ENCODE measurements at regions not wholly inside any gene's neighbourhood (a gene's known extent, or its start where the extent isn't known, plus 50 kb on each side); places are given as distances from the start of the nearest gene placed in this dataset.

GRCh38 chr12:25835385-25835784, 123.1 kb upstream of the RASSF8 start:
- DNase-seq, result no peak

GRCh38 chr12:25838007-25838406, 120.5 kb upstream of the RASSF8 start:
- DNase-seq, result no peak

DNA sequence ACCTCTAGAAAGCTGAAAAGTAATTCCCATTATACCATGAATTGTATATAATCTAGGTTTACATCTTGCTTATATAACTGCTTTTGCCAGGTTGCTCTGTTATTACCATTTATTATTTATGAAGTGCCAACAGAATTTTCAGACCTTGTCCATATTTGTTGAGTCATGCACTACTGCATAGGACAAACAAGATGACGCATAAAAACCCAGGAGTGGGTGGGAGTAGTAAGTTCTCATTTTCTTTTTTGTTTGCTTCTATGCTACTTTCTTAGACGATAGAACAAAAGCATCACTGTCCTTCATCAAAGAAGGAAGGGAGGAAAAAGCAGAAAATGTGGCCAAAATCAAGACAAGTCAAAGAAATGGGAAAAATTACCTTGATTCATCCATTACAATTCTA, 119.0 kb upstream of the RASSF8 start:
- no peak for DNase-seq

GRCh38 chr12:25840678-25841465, 117.6 kb upstream of the RASSF8 start:
- no peak for DNase-seq

GRCh38 chr12:25842254-25842653, 116.2 kb upstream of the RASSF8 start:
- no peak for DNase-seq

- no peak for DNase-seq
Observed at GRCh38 chr12:25843976-25844375, 114.5 kb upstream of the RASSF8 start.

- no peak for DNase-seq
Observed at GRCh38 chr12:25845415-25845814, 113.1 kb upstream of the RASSF8 start.

DNA sequence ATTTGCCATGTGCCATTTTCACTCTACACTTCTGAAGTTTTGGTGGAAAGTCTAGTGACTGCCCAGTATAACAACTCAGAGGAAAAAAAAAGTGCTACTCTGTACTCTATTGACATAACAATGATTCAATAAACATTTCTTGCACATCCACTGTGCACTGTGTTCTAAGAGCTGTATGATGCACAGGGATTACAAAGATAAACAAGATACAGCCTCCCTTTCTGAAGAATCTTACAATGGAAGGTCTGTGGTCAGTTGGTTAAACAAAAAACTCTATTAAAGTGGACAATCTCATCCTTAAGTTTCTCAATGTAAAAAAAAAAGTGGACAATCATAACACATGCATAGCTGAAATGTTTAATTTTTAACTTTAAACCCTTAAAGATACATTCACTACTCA, 105.7 kb upstream of the RASSF8 start:
- DNase-seq, result no peak

- no peak for DNase-seq
Observed at GRCh38 chr12:25853316-25854095, 105.0 kb upstream of the RASSF8 start.

- DNase-seq, result no peak
Observed at GRCh38 chr12:25854991-25855390, 103.5 kb upstream of the RASSF8 start.

DNA sequence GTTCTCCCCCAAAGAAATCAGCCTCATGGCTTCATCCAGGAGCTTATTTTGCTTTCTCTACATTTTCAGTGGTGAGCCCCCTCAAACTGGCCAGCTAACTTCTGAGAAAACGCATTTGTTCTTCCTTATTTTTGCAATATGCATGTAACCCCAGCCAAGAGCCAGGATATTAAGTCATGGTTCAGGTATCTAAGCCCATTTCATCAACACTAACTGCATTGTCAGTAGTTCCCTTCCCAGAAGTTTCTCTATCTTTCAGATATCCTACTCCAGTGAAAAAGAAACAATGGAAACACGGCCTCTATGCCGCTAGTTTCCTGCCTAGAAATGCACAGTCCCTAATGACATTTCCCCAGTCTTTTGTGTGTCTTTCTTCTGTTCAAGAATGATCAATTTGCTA, 102.8 kb upstream of the RASSF8 start:
- no peak for DNase-seq

DNA sequence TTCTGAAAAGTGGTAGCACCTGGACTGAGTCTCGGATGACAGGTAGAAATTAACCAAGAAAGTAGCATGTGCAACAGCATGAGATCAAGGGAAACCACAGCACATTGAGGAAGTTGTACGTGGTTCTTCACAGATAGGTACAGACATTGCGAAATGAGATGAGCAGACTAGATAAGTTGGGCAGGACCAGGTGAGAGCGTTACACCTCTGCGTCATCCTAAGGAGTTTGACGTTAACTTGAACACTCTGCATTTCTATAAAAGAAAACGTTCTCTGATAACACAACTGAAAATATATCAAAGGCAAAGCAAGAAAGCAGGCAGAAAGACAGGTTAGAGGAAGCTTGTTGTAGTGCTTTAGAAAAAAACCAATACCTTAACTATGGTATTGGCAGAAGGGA, 98.5 kb upstream of the RASSF8 start:
- DNase-seq, result no peak

- no peak for DNase-seq
Observed at GRCh38 chr12:25861226-25861625, 97.3 kb upstream of the RASSF8 start.

DNA sequence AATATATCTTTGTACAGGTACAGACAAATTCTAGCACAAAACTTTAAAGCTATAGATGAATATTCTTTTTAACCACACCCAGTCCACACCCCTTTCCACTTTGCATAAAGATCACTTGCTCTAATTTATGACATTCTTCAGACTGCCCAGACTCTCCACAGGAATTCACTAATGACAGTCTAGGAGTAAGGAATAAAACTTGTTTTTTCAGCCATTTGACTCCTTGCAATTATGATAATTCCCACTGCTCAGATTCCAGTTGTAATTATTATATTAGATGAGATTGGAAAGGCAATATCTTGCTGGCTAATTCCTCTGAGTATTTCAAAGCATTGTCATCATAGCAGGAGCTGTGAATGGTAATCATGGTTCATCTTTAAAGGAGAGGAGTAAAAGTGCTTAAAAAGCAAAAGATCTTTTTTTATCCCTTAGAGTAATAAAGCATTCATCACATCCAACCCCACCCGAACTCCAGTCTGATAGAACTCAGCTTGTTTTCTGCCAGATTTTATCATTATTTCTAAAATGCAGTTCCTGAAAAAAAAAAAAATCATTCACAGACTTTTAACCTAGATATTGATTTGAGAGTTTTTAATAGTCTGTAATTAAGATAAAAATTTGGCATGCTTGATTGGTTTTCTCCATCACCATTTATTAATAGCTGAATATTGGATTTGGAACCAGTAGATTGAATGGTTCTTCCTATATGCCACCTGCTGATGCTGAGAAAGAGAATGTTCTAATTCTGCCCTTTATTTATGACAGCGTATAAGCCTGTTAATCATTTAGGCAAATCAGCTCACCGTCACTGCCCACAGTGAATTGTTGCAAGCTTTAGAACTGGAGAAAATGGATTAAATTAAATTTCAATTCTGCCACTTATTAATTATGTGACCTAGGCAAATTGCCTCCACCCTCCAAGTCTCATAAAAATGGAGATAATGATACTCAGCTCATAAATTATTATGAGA, 93.9 kb upstream of the RASSF8 start:
- no peak for DNase-seq

DNA sequence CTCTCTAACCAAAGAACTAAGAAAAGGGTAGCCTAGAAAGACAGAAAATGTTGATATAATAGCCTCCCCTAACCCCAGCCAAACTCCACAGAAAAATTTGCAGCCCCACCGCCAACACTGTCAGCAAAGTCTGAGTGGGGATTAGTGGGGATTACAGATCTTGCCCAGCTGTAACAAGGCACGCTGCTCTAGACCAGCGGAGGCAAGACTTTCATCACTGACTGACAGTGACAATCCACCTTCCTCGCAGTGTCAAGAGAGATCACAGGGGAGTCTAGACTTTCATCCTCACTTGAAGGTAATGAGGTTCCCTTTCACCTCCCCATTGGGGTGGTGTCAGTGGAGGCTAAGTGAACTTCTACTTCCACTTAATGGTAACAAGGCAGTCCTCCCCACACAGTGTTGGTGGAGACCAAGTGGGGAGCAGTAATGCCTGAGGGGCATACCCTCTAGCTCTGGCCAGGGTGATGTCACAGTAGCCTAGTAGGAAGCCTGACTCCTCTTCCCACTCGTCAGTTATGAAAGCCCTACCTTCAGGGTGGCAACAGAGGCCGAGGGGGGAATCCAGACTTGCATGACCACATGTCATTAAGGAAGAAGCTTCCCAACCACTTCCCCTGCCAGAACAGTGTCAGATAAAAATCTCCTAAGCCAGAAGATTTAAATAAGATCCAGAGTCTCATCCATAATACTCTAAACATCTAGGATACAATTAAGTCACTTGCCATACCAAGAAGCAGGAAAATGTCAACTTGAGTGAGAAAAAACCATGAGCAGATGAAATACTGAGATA, 91.7 kb upstream of the RASSF8 start:
- DNase-seq, result no peak

DNA sequence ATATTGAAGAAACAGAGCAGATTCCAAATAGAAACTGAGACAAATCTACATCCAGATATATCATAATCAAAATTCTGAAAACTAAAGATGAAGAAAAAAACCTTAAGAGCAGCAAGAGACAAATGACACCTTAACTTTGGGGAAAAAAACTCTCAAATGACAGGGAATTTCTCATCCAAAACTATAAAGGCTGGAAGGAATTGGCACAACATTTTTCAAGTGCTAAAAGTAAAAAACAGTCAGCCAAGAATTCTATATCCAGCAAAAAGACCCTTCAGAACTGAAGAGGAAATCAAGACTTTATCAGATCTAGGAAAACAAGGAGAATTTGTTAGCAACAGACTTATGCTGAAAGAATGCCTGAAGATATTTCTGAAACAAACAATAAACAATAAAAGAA, 90.3 kb upstream of the RASSF8 start:
- no peak for DNase-seq

- DNase-seq, result no peak
Observed at GRCh38 chr12:25872137-25872536, 86.3 kb upstream of the RASSF8 start.

- no peak for DNase-seq
Observed at GRCh38 chr12:25875661-25876060, 82.8 kb upstream of the RASSF8 start.

DNA sequence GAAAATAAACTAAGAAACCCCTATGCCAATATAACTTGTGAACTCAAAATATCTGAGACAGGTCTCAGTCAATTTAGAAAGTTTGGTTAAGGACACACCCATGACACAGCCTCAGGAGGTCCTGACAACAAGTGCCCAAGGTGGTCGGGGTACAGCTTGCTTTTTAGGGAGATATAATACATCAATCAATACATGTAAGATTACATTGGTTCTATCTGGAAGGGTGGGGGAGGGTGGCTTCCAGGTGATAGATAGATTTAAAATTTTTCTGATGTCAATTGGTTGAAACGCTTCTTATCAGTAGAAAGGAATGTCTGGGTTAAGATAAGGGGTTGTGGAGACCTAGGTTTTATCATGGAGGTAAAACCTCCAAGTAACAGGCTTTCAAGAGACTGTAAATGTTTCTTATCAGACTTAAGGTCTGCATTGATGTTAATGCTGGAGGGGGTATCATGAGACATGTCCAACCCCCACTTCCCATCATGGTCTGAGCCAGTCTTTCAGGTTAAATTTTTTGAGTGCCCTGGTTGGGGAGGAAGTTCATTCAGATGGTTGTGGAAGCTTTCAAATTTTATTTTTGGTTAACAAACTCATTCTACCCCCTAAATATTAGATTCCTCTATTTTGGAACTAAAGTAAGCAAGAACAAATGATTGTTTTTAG, 82.0 kb upstream of the RASSF8 start:
- DNase-seq, result no peak

GRCh38 chr12:25877446-25877845, 81.0 kb upstream of the RASSF8 start:
- DNase-seq, result no peak

DNA sequence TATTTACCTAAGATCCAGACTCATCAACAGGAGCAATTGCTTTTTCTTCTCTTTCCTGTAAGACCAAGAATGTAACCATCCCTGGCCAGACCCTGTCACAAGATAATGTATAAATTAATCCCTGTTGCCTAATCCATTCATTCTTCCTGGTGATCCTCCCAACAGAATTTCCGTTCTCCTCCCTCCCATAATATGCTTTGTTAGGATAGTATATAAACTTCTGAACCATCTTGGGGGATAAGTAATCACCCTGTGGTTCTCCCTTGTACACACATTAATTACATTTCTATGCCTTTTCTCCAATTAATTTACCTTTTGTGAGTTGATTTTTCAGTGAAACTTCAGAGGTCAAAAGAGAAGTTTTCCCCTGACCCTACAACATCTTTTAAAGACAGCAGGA, 76.2 kb upstream of the RASSF8 start:
- DNase-seq, result no peak

All from midbrain (tissue), 1 donor.